ENCODE measurements at regions not wholly inside any gene's neighbourhood (a gene's known extent, or its start where the extent isn't known, plus 50 kb on each side); places are given as distances from the start of the nearest gene placed in this dataset.
A peak's percentile ranks its signal among the peaks of the same experiment; 100 is the strongest.

DNA sequence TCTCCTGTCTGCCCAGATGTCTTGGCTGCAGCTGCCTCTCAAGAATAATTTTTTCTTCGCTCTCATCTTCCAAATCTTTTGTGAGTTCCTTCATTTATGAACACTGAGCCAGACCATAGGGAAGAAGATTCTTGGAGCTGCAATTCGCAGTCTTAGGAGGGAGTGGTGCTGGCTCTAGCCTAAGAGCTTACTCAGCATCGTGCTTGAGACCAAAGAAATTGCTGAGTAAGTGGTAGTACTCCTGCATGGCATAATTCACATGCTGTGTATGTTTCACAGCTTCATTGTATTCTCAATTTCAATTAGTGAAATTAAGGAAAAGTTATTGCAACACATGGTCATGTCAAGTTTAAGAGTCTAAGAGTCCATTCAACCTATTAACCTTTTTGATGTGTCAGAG is 771.7 kb downstream of the ADCYAP1 start:
- no peaks in the 10 kb centered on the region for H3K36me3 ChIP-seq (ENCODE audit: low read depth)
- ATAC-seq (ENCODE audit: low read depth) (no peak), DNase-seq (ENCODE audit: low spot score) (no peak)
- H3K27me3 ChIP-seq (ENCODE audit: insufficient read depth, poor library complexity, severe bottlenecking), result no peaks in the 10 kb centered on the region
- H3K27ac ChIP-seq (ENCODE audit: poor library complexity, severe bottlenecking), result no peak overlapping the region
- no peaks in the 10 kb centered on the region for H3K4me1 ChIP-seq (ENCODE audit: insufficient read depth, poor library complexity, severe bottlenecking)
- H3K4me3 ChIP-seq (ENCODE audit: severe bottlenecking), result no peak overlapping the region
- TF ChIP-seq, protein P1, sequence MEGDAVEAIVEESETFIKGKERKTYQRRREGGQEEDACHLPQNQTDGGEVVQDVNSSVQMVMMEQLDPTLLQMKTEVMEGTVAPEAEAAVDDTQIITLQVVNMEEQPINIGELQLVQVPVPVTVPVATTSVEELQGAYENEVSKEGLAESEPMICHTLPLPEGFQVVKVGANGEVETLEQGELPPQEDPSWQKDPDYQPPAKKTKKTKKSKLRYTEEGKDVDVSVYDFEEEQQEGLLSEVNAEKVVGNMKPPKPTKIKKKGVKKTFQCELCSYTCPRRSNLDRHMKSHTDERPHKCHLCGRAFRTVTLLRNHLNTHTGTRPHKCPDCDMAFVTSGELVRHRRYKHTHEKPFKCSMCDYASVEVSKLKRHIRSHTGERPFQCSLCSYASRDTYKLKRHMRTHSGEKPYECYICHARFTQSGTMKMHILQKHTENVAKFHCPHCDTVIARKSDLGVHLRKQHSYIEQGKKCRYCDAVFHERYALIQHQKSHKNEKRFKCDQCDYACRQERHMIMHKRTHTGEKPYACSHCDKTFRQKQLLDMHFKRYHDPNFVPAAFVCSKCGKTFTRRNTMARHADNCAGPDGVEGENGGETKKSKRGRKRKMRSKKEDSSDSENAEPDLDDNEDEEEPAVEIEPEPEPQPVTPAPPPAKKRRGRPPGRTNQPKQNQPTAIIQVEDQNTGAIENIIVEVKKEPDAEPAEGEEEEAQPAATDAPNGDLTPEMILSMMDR (IDR thresholded peaks at IDR 0.05; ENCODE audit: poor library complexity, severe bottlenecking), result no peak
- peaks cover 3% of the 10 kb centered on the region for H3K9me3 ChIP-seq (ENCODE audit: severe bottlenecking)

DNA sequence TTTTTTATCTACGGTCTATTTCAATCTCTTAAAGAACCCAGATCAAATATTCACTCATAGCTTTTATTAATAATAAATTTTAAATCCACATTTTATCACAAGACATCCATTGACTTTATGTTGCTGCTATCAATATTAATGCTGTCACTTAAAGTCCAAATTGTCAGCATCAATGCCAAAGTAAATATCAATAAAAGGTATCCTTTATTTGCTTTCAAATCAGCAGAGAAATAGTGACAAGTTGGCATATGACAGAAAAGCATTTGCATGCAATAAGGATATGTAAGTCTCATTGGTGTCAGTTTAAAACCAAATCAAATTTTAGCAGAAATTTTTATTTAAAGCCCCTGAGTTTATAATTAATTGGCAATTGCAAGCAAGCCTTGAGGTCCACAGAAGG is 775.4 kb downstream of the ADCYAP1 start:
- ATAC-seq (ENCODE audit: low read depth) (no peak), DNase-seq (ENCODE audit: low spot score) (no peak)
- H3K4me3 ChIP-seq (ENCODE audit: severe bottlenecking), result no peak overlapping the region
- H3K4me1 ChIP-seq (ENCODE audit: insufficient read depth, poor library complexity, severe bottlenecking), result no peaks in the 10 kb centered on the region
- H3K9me3 ChIP-seq (ENCODE audit: severe bottlenecking), result no peaks in the 10 kb centered on the region
- no peaks in the 10 kb centered on the region for H3K27me3 ChIP-seq (ENCODE audit: insufficient read depth, poor library complexity, severe bottlenecking)
- TF ChIP-seq, protein P1 (IDR thresholded peaks at IDR 0.05; ENCODE audit: poor library complexity, severe bottlenecking), result no peak
- no peak overlapping the region for H3K27ac ChIP-seq (ENCODE audit: poor library complexity, severe bottlenecking)
- H3K36me3 ChIP-seq (ENCODE audit: low read depth), result no peaks in the 10 kb centered on the region

DNA sequence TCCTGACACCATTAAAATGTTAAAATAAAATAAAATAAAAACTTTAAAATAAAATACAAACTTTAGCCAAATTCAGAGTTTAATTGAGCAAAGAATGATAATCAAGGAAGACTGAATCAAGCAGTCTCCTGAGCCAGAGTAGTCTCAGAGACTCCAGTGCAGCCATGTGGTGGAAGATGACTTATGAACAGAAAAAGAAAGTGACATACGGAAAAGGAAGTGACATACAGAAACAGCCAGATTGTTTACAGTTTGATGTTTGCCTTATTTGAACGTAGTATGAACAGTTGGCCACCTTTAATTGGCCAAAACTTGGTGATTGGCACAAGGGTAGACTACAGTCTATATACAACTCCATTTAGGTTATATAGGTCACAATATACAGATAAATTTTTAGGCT is 787.2 kb downstream of the ADCYAP1 start:
- H3K4me3 ChIP-seq (ENCODE audit: severe bottlenecking), result no peak overlapping the region
- TF ChIP-seq, protein P1 (IDR thresholded peaks at IDR 0.05; ENCODE audit: poor library complexity, severe bottlenecking), result no peak
- no peak for DNase-seq (ENCODE audit: low spot score)
- ATAC-seq (ENCODE audit: low read depth), result no peak
- no peaks in the 10 kb centered on the region for H3K4me1 ChIP-seq (ENCODE audit: insufficient read depth, poor library complexity, severe bottlenecking)
- no peak overlapping the region for H3K27ac ChIP-seq (ENCODE audit: poor library complexity, severe bottlenecking)
- H3K27me3 ChIP-seq (ENCODE audit: insufficient read depth, poor library complexity, severe bottlenecking), result no peaks in the 10 kb centered on the region
- H3K36me3 ChIP-seq (ENCODE audit: low read depth), result no peaks in the 10 kb centered on the region
- no peaks in the 10 kb centered on the region for H3K9me3 ChIP-seq (ENCODE audit: severe bottlenecking)

DNA sequence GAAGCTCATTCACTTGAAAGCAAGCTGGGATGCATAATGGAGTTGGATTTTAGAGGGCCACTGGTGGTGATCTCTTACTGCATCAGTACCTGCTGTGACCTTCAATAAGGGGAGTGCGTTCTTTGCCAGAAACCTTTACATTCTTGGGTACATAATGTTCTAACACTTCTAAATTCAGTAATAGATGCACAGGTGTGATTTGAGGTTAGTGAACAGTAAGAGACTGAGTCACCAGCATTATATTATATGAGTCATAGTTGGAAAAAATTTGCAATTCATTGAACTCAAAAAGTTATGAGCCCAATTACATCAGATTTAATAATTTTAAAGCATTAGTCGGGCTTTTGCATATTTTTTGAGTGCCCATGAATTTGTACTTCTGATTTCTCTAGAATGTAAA is 803.3 kb downstream of the ADCYAP1 start:
- H3K4me3 ChIP-seq (ENCODE audit: severe bottlenecking), result no peak overlapping the region
- no peaks in the 10 kb centered on the region for H3K36me3 ChIP-seq (ENCODE audit: low read depth)
- ATAC-seq (ENCODE audit: low read depth), result peak; percentile 90
- no peak for DNase-seq (ENCODE audit: low spot score)
- H3K27me3 ChIP-seq (ENCODE audit: insufficient read depth, poor library complexity, severe bottlenecking), result no peaks in the 10 kb centered on the region
- peaks cover 12% of the 10 kb centered on the region for H3K4me1 ChIP-seq (ENCODE audit: insufficient read depth, poor library complexity, severe bottlenecking)
- peak overlapping the region; percentile 14 for H3K27ac ChIP-seq (ENCODE audit: poor library complexity, severe bottlenecking)
- TF ChIP-seq, protein P1 (IDR thresholded peaks at IDR 0.05; ENCODE audit: poor library complexity, severe bottlenecking), result no peak
- no peaks in the 10 kb centered on the region for H3K9me3 ChIP-seq (ENCODE audit: severe bottlenecking)

DNA sequence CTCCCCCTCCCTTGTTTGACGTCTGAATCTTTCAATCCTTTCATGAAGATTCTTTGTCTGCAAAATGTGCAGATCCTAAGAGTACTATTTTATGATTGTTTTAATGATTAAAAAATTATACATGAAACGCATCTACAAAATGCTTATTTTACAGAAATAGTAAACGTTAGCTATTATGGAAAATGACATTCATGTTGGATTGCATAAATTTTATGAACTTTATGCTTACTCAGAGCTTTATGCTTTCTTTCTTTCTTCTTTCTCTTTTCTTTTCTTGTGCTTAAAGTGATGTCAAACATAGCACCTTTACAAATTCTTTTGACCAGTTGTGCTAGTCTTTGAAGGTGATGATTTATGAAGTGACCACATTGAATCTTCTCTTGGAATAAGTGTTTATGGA is 805.4 kb downstream of the ADCYAP1 start:
- TF ChIP-seq, protein P1 (IDR thresholded peaks at IDR 0.05; ENCODE audit: poor library complexity, severe bottlenecking), result no peak
- ATAC-seq (ENCODE audit: low read depth) (no peak), DNase-seq (ENCODE audit: low spot score) (no peak)
- no peak overlapping the region for H3K4me3 ChIP-seq (ENCODE audit: severe bottlenecking)
- peaks cover 12% of the 10 kb centered on the region for H3K4me1 ChIP-seq (ENCODE audit: insufficient read depth, poor library complexity, severe bottlenecking)
- no peaks in the 10 kb centered on the region for H3K9me3 ChIP-seq (ENCODE audit: severe bottlenecking)
- no peaks in the 10 kb centered on the region for H3K27me3 ChIP-seq (ENCODE audit: insufficient read depth, poor library complexity, severe bottlenecking)
- H3K36me3 ChIP-seq (ENCODE audit: low read depth), result no peaks in the 10 kb centered on the region
- H3K27ac ChIP-seq (ENCODE audit: poor library complexity, severe bottlenecking), result no peak overlapping the region
